ENCODE measurements at regions not wholly inside any gene's neighbourhood (a gene's known extent, or its start where the extent isn't known, plus 50 kb on each side); places are given as distances from the start of the nearest gene placed in this dataset.

- H3K4me1 ChIP-seq (ENCODE audit: control insufficient read depth, insufficient read depth, low read length) = no peaks in the 10 kb centered on the region
- intact Hi-C loops (cut with DNase I) = no loop called here
- 56% methylated on average over 4 of the region's 4 CpGs for WGBS
- H3K27me3 ChIP-seq (ENCODE audit: control insufficient read depth, insufficient read depth) = no peaks in the 10 kb centered on the region
- no peak overlapping the region for H3K27ac ChIP-seq (ENCODE audit: low read length)
- no peaks in the 10 kb centered on the region for H3K9me3 ChIP-seq (ENCODE audit: control insufficient read depth, low read length)
- no peak for DNase-seq
- no peak for ATAC-seq
- no peak overlapping the region for H3K4me3 ChIP-seq (ENCODE audit: low read length)
Measured at GRCh38 chr2:51222106-51222505, 190.2 kb upstream of the NRXN1 start.

GRCh38 chr2:51220606-51221005, 188.7 kb upstream of the NRXN1 start:
- peak in 1 of 2 donors; percentile 69 for ATAC-seq
- Histone ChIP-seq H3K9me3 (ENCODE audit: control insufficient read depth, low read length) (no peaks in the 10 kb centered on the region), H3K4me1 (ENCODE audit: control insufficient read depth, insufficient read depth, low read length) (no peaks in the 10 kb centered on the region), H3K27me3 (ENCODE audit: control insufficient read depth, insufficient read depth) (no peaks in the 10 kb centered on the region), H3K27ac (ENCODE audit: low read length) (no peak overlapping the region), H3K4me3 (ENCODE audit: low read length) (no peak overlapping the region)
- DNase-seq = no peak
- intact Hi-C loops (cut with DNase I) = no loop called here

GRCh38 chr2:51220080-51220479, 188.1 kb upstream of the NRXN1 start:
- 75% methylated on average over 2 of the region's 2 CpGs for WGBS
- H3K9me3 ChIP-seq (ENCODE audit: control insufficient read depth, low read length) = no peaks in the 10 kb centered on the region
- H3K27me3 ChIP-seq (ENCODE audit: control insufficient read depth, insufficient read depth) = no peaks in the 10 kb centered on the region
- no peaks in the 10 kb centered on the region for H3K4me1 ChIP-seq (ENCODE audit: control insufficient read depth, insufficient read depth, low read length)
- ATAC-seq (no peak), DNase-seq (no peak)
- no peak overlapping the region for H3K4me3 ChIP-seq (ENCODE audit: low read length)
- intact Hi-C loops (cut with DNase I) = no loop called here
- no peak overlapping the region for H3K27ac ChIP-seq (ENCODE audit: low read length)

- WGBS = 33% methylated on average over 4 of the region's 4 CpGs
- ATAC-seq (peak in 1 of 2 donors; percentile 31), DNase-seq (peak in 2 of 3 donors; percentile 11 to 30)
- no peak overlapping the region for H3K4me3 ChIP-seq (ENCODE audit: low read length)
- H3K9me3 ChIP-seq (ENCODE audit: control insufficient read depth, low read length) = no peaks in the 10 kb centered on the region
- no peak overlapping the region for H3K27ac ChIP-seq (ENCODE audit: low read length)
- intact Hi-C loops (cut with DNase I) = no loop called here
- no peaks in the 10 kb centered on the region for H3K4me1 ChIP-seq (ENCODE audit: control insufficient read depth, insufficient read depth, low read length)
- no peaks in the 10 kb centered on the region for H3K27me3 ChIP-seq (ENCODE audit: control insufficient read depth, insufficient read depth)
Measured at GRCh38 chr2:51219468-51219867, 187.5 kb upstream of the NRXN1 start.

GRCh38 chr2:51218047-51218446, 186.1 kb upstream of the NRXN1 start:
- Histone ChIP-seq H3K4me3 (ENCODE audit: low read length) (no peak overlapping the region), H3K27ac (ENCODE audit: low read length) (no peak overlapping the region), H3K4me1 (ENCODE audit: control insufficient read depth, insufficient read depth, low read length) (no peaks in the 10 kb centered on the region), H3K9me3 (ENCODE audit: control insufficient read depth, low read length) (no peaks in the 10 kb centered on the region), H3K27me3 (ENCODE audit: control insufficient read depth, insufficient read depth) (no peaks in the 10 kb centered on the region)
- intact Hi-C loops (cut with DNase I) = no loop called here
- 74% methylated on average over 1 of the region's 1 CpG for WGBS
- ATAC-seq (no peak), DNase-seq (no peak)

GRCh38 chr2:51213826-51214225, 181.9 kb upstream of the NRXN1 start:
- 93% methylated on average over 2 of the region's 2 CpGs for WGBS

GRCh38 chr2:51212374-51212773, 180.4 kb upstream of the NRXN1 start:
- no peak overlapping the region for H3K4me3 ChIP-seq (ENCODE audit: low read length)
- intact Hi-C loops (cut with DNase I) = no loop called here
- H3K9me3 ChIP-seq (ENCODE audit: control insufficient read depth, low read length) = no peaks in the 10 kb centered on the region
- DNase-seq = no peak
- H3K4me1 ChIP-seq (ENCODE audit: control insufficient read depth, insufficient read depth, low read length) = no peaks in the 10 kb centered on the region
- 96% methylated on average over 1 of the region's 1 CpG for WGBS
- ATAC-seq = no peak
- no peaks in the 10 kb centered on the region for H3K27me3 ChIP-seq (ENCODE audit: control insufficient read depth, insufficient read depth)
- no peak overlapping the region for H3K27ac ChIP-seq (ENCODE audit: low read length)

More at GRCh38 chr2:51213826-51214225, 181.9 kb upstream of the NRXN1 start:
- DNase-seq (no peak), ATAC-seq (no peak)
- H3K9me3 ChIP-seq (ENCODE audit: control insufficient read depth, low read length) = no peaks in the 10 kb centered on the region
- intact Hi-C loops (cut with DNase I) = no loop called here
- H3K4me1 ChIP-seq (ENCODE audit: control insufficient read depth, insufficient read depth, low read length) = no peaks in the 10 kb centered on the region
- H3K27ac ChIP-seq (ENCODE audit: low read length) = no peak overlapping the region
- no peak overlapping the region for H3K4me3 ChIP-seq (ENCODE audit: low read length)
- no peaks in the 10 kb centered on the region for H3K27me3 ChIP-seq (ENCODE audit: control insufficient read depth, insufficient read depth)

- no peaks in the 10 kb centered on the region for H3K9me3 ChIP-seq (ENCODE audit: control insufficient read depth, low read length)
- WGBS = 33% methylated on average over 1 of the region's 1 CpG
- DNase-seq = no peak
- no peak for ATAC-seq
- H3K4me3 ChIP-seq (ENCODE audit: low read length) = no peak overlapping the region
- no peaks in the 10 kb centered on the region for H3K4me1 ChIP-seq (ENCODE audit: control insufficient read depth, insufficient read depth, low read length)
- intact Hi-C loops (cut with DNase I) = no loop called here
- H3K27me3 ChIP-seq (ENCODE audit: control insufficient read depth, insufficient read depth) = no peaks in the 10 kb centered on the region
- H3K27ac ChIP-seq (ENCODE audit: low read length) = no peak overlapping the region
Measured at GRCh38 chr2:51208521-51208920, 176.6 kb upstream of the NRXN1 start.

GRCh38 chr2:51201295-51201694, 169.4 kb upstream of the NRXN1 start:
- no peak overlapping the region for H3K27ac ChIP-seq (ENCODE audit: low read length)
- no peak for DNase-seq
- intact Hi-C loops (cut with DNase I) = no loop called here
- no peaks in the 10 kb centered on the region for H3K4me1 ChIP-seq (ENCODE audit: control insufficient read depth, insufficient read depth, low read length)
- no peaks in the 10 kb centered on the region for H3K9me3 ChIP-seq (ENCODE audit: control insufficient read depth, low read length)
- ATAC-seq = no peak
- H3K27me3 ChIP-seq (ENCODE audit: control insufficient read depth, insufficient read depth) = no peaks in the 10 kb centered on the region
- no peak overlapping the region for H3K4me3 ChIP-seq (ENCODE audit: low read length)

GRCh38 chr2:51194656-51195055, 162.7 kb upstream of the NRXN1 start:
- no peaks in the 10 kb centered on the region for H3K27me3 ChIP-seq (ENCODE audit: control insufficient read depth, insufficient read depth)
- no peaks in the 10 kb centered on the region for H3K4me1 ChIP-seq (ENCODE audit: control insufficient read depth, insufficient read depth, low read length)
- DNase-seq = no peak
- no peak for ATAC-seq
- H3K4me3 ChIP-seq (ENCODE audit: low read length) = no peak overlapping the region
- intact Hi-C loops (cut with DNase I) = no loop called here
- H3K9me3 ChIP-seq (ENCODE audit: control insufficient read depth, low read length) = no peaks in the 10 kb centered on the region
- H3K27ac ChIP-seq (ENCODE audit: low read length) = no peak overlapping the region
- WGBS = 88% methylated on average over 10 of the region's 10 CpGs

- intact Hi-C loops (cut with DNase I) = no loop called here
- ATAC-seq (no peak), DNase-seq (no peak)
- Histone ChIP-seq H3K27ac (ENCODE audit: low read length) (no peak overlapping the region), H3K27me3 (ENCODE audit: control insufficient read depth, insufficient read depth) (peaks cover 2% of the 10 kb centered on the region), H3K4me3 (ENCODE audit: low read length) (no peak overlapping the region), H3K9me3 (ENCODE audit: control insufficient read depth, low read length) (no peaks in the 10 kb centered on the region), H3K4me1 (ENCODE audit: control insufficient read depth, insufficient read depth, low read length) (no peaks in the 10 kb centered on the region)
Measured at GRCh38 chr2:51170273-51170672, 138.3 kb upstream of the NRXN1 start.

GRCh38 chr2:51165534-51166260, 133.8 kb upstream of the NRXN1 start:
- no peak for DNase-seq
- Histone ChIP-seq H3K4me3 (ENCODE audit: low read length) (no peak overlapping the region), H3K9me3 (ENCODE audit: control insufficient read depth, low read length) (no peaks in the 10 kb centered on the region), H3K4me1 (ENCODE audit: control insufficient read depth, insufficient read depth, low read length) (no peaks in the 10 kb centered on the region), H3K27me3 (ENCODE audit: control insufficient read depth, insufficient read depth) (peaks cover 2% of the 10 kb centered on the region), H3K27ac (ENCODE audit: low read length) (no peak overlapping the region)
- ATAC-seq = peak in 1 of 2 donors; percentile 26
- intact Hi-C loops (cut with DNase I) = no loop called here
- 49% methylated on average over 6 of the region's 6 CpGs for WGBS
